ENCODE measurements at regions not wholly inside any gene's neighbourhood (a gene's known extent, or its start where the extent isn't known, plus 50 kb on each side); places are given as distances from the start of the nearest gene placed in this dataset.

GRCh38 chr4:41322617-41323016 lies 65.9 kb downstream of the UCHL1 start:
- TF ChIP-seq MAX (IDR thresholded peaks at IDR 0.05) (no peak), YY1 (IDR thresholded peaks at IDR 0.05; ENCODE audit: low read depth) (no peak), RAD21 (IDR thresholded peaks at IDR 0.05; ENCODE audit: low read depth) (no peak), REST (IDR thresholded peaks at IDR 0.05; ENCODE audit: low read depth) (no peak), EGR1 (IDR thresholded peaks at IDR 0.05) (no peak), TEAD4 (IDR thresholded peaks at IDR 0.05) (no peak), CREB1 (IDR thresholded peaks at IDR 0.05; ENCODE audit: low read depth) (no peak), TAF1 (IDR thresholded peaks at IDR 0.05; ENCODE audit: low read depth) (no peak), EP300 (IDR thresholded peaks at IDR 0.05; ENCODE audit: borderline replicate concordance) (no peak), FOXM1 (IDR thresholded peaks at IDR 0.05; ENCODE audit: borderline replicate concordance, low read depth) (no peak), NFIC (IDR thresholded peaks at IDR 0.05) (no peak)
